ENCODE measurements at regions not wholly inside any gene's neighbourhood (a gene's known extent, or its start where the extent isn't known, plus 50 kb on each side); places are given as distances from the start of the nearest gene placed in this dataset.

- in situ Hi-C loops (cut with HindIII; ENCODE audit: low sequenced_read_pairs) = no loop called here
- no peak for DNase-seq (ENCODE audit: low read depth)
- TF ChIP-seq CTCF (IDR thresholded peaks at IDR 0.05; ENCODE audit: low read depth, low read length, missing control alignments) = no peak
These were observed 191.5 kb upstream of the SALL3 start for GRCh38 chr18:78788161-78788560.

DNA sequence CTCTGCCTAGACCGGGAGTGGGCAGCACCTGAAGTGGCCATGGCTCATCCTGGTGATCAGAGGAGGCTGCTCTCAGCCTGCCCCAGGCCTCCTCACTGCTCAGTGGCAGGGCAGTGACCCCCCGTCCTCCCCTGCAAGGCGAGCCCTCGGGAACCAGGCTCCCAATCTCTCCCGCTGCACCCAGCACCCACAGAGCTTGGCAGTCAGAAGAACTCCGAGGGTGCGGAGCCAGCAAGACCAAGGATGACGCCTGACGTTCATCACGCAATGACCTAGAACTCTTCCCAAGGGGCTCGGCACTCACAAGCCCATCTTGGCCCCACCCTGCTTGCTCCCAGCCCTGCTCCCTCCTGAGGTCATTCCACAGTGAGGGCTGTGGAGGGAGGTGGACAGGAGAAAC, 189.8 kb upstream of the SALL3 start:
- no peak for TF ChIP-seq CTCF (IDR thresholded peaks at IDR 0.05; ENCODE audit: low read depth, low read length, missing control alignments)
- in situ Hi-C loops (cut with HindIII; ENCODE audit: low sequenced_read_pairs) = no loop called here
- no peak for DNase-seq (ENCODE audit: low read depth)
- no peak overlapping the region for H3K4me3 ChIP-seq (ENCODE audit: low read depth, low read length)

More at GRCh38 chr18:78788161-78788560, 191.5 kb upstream of the SALL3 start:
- no peak overlapping the region for H3K4me3 ChIP-seq (ENCODE audit: low read depth, low read length)

DNA sequence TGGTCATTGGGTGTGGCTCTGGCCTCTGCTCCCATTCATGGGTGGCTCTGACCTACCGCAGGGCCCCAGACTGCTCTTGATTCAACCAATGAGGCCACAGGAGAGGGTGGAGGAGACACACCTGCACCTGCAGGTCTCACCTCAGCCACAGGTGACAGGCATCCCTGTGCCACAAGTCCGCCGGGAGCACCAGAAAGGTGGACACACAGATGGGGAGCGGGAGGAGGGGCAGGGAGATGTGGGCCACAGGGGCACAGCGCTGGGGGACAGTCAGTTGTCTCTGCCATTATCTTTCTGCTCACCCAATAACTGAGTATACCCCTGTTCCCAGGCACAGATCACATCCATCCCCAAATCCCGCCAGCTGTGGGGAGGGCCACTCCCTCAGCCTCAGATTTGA, 189.1 kb upstream of the SALL3 start:
- in situ Hi-C loops (cut with HindIII; ENCODE audit: low sequenced_read_pairs) = no loop called here
- TF ChIP-seq CTCF (IDR thresholded peaks at IDR 0.05; ENCODE audit: low read depth, low read length, missing control alignments) = no peak
- H3K4me3 ChIP-seq (ENCODE audit: low read depth, low read length) = no peak overlapping the region
- DNase-seq (ENCODE audit: low read depth) = no peak

DNA sequence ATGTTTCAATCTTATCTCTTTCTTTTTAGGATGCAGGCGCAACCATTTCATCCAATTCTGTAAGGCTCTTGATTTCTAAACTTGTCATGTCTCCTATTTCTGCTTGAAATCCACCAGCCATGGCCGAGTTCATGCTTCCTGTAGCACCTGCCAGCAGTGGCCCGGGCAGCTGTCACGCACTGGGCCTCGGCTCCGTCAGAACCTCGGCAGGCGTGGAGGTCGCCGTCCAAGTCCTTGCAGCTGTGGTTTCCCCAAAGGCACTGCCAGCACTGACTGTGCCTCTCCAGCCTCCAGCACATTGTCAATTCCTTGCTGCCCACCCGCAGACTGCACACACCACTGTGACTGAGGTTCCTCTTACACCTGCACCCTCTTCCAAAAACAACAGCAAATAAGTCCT, 188.7 kb upstream of the SALL3 start:
- TF ChIP-seq CTCF (IDR thresholded peaks at IDR 0.05; ENCODE audit: low read depth, low read length, missing control alignments) = no peak
- in situ Hi-C loops (cut with HindIII; ENCODE audit: low sequenced_read_pairs) = no loop called here
- no peak for DNase-seq (ENCODE audit: low read depth)
- H3K4me3 ChIP-seq (ENCODE audit: low read depth, low read length) = no peak overlapping the region

DNA sequence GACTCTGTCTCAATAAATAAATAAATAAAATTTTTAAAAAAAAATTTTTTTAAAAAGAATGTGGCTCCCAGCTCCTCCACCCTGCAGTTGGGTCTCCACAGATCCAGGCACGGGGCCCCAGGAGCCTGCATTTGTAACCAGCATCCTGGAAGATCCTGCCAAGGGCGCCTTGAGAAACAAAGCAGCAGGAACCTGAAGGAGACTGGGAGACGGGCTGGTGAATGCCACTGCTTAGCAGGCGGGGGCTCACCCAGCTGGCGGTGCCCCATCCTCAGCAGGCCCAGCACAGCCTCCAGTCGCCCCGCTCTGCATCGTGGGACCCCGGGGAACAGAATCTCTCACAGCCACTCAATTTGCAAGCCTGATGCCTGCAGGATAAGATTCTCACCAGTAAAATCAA, 187.5 kb upstream of the SALL3 start:
- no peak overlapping the region for H3K4me3 ChIP-seq (ENCODE audit: low read depth, low read length)
- TF ChIP-seq CTCF (IDR thresholded peaks at IDR 0.05; ENCODE audit: low read depth, low read length, missing control alignments) = no peak
- in situ Hi-C loops (cut with HindIII; ENCODE audit: low sequenced_read_pairs) = no loop called here
- DNase-seq (ENCODE audit: low read depth) = no peak

DNA sequence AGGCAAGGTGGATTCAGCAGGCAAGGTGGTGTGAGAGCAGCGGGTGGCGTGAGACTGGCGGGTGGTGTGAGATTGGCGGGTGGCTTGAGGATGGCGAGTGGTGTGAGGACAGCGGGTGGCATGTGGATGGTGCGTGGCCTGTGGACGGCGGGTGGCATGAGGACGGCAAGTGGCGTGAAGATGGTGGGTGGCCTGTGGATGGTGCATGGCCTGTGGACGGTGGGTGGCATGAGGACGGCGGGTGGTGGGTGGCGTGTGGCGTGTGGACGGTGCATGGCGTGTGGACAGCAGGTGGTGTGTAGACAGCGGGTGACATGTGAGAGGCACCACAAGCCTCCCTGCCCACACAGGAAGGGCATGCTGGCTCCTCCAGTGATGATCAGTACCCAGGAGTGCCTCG, 186.9 kb upstream of the SALL3 start:
- in situ Hi-C loops (cut with HindIII; ENCODE audit: low sequenced_read_pairs) = no loop called here
- DNase-seq (ENCODE audit: low read depth) = no peak
- no peak for TF ChIP-seq CTCF (IDR thresholded peaks at IDR 0.05; ENCODE audit: low read depth, low read length, missing control alignments)
- no peak overlapping the region for H3K4me3 ChIP-seq (ENCODE audit: low read depth, low read length)

Measured in astrocyte of the cerebellum (primary cell).